Adrenal gland (tissue), 5 donors: ENCODE measurements at regions not wholly inside any gene's neighbourhood (a gene's known extent, or its start where the extent isn't known, plus 50 kb on each side); places are given as distances from the start of the nearest gene placed in this dataset.
"Not testable (repeated sequence)": the region's sequence is repeated elsewhere in the genome, so short reads cannot be mapped to it uniquely, and the experiment has no call there.

Experiments
- POLR2A ChIP-seq, 2 donors: fragments of 450-650 bp; IDR thresholded peaks; one replicate each; pipeline ENCODE4 v1.6.1; 2017; ENCODE audit warnings: antibody characterized with exemption in 2 of 2, mild to moderate bottlenecking in 2 of 2, moderate library complexity in 1 of 2
- TF ChIP-seq, protein P1 (sequence below), 6 experiments: fragments of 450-650 bp in 4 of 6; fragments of 200-600 bp in 2 of 6; sonication (generic) in 1 of 6; IDR thresholded peaks; 1 replicate in 5 of 6; 2 replicates in 1 of 6; pipeline versions ENCODE4 v1.5.1 to v1.8.0; 2016 to 2021; ENCODE audit warnings: antibody characterized with exemption in 6 of 6, mild to moderate bottlenecking in 2 of 6, moderate library complexity in 1 of 6
- donor health status: DM: no; HTN: no; CAD: no.

DNA sequence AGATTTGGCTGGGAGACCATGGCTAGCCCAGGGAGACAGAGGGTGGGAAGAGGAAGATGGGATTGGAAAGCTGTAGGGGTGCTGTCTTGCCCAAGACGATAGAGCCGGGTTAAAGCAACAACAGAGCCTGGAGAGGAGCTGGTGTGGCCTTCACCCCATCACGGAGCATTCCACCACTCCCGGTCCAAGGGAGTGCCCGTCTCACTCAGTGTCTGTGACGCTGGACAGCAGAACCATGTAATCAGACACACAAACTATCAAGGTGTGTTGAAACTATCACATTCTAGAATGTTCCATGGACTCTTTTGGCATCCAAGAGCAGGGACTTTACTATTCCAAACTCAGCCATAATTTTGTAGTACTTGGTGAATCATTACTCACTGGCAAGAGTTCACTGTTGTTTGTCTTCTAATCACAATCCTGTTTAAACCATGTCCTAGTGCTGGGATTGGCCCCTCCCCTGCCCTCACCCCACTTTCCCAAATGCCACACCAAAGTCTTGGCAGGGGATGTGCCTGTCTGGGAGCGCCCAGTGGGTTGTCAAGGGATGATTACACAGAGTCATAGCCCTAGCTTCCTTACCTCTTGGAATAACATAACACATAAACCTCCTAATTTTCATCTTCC, 187.4 kb downstream of the LAT start:
- TF ChIP-seq, protein P1, sequence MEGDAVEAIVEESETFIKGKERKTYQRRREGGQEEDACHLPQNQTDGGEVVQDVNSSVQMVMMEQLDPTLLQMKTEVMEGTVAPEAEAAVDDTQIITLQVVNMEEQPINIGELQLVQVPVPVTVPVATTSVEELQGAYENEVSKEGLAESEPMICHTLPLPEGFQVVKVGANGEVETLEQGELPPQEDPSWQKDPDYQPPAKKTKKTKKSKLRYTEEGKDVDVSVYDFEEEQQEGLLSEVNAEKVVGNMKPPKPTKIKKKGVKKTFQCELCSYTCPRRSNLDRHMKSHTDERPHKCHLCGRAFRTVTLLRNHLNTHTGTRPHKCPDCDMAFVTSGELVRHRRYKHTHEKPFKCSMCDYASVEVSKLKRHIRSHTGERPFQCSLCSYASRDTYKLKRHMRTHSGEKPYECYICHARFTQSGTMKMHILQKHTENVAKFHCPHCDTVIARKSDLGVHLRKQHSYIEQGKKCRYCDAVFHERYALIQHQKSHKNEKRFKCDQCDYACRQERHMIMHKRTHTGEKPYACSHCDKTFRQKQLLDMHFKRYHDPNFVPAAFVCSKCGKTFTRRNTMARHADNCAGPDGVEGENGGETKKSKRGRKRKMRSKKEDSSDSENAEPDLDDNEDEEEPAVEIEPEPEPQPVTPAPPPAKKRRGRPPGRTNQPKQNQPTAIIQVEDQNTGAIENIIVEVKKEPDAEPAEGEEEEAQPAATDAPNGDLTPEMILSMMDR (IDR thresholded peaks at IDR 0.05), result not testable (repeated sequence)
- TF ChIP-seq POLR2A (IDR thresholded peaks at IDR 0.05), result not testable (repeated sequence)
